Upper lobe of right lung (tissue), 1 donor: ENCODE measurements at regions not wholly inside any gene's neighbourhood (a gene's known extent, or its start where the extent isn't known, plus 50 kb on each side); places are given as distances from the start of the nearest gene placed in this dataset.
"Not testable (repeated sequence)": the region's sequence is repeated elsewhere in the genome, so short reads cannot be mapped to it uniquely, and the experiment has no call there.

ENCODE experiments used
- ATAC-seq: fragments of 200-7000 bp; cut with Tn5 transposase; one replicate; pipeline ENCODE4 v1.9.1; 2020; ENCODE audit warnings: mild to moderate bottlenecking, moderate library complexity
- DNase-seq: peaks from one replicate; pipeline ENCODE4 v3.0.0-alpha.2; 2020
- H3K27ac ChIP-seq: fragments of 200-600 bp; one replicate; pipeline ENCODE4 v1.8.0; 2022
- H3K27me3 ChIP-seq: fragments of 200-600 bp; one replicate; pipeline ENCODE4 v1.8.0; 2022; ENCODE audit warnings: mild to moderate bottlenecking
- H3K36me3 ChIP-seq: fragments of 200-600 bp; one replicate; pipeline ENCODE4 v1.8.0; 2022
- H3K4me1 ChIP-seq: fragments of 200-600 bp; one replicate; pipeline ENCODE4 v1.8.0; 2022
- H3K4me3 ChIP-seq: fragments of 200-600 bp; one replicate; pipeline ENCODE4 v1.8.0; 2022; ENCODE audit warnings: mild to moderate bottlenecking
- H3K9me3 ChIP-seq: fragments of 200-600 bp; one replicate; pipeline ENCODE4 v1.8.0; 2022
- CTCF ChIP-seq: fragments of 200-600 bp; IDR thresholded peaks from one replicate; pipeline ENCODE4 v1.8.0; 2022; ENCODE audit warnings: antibody characterized with exemption
- intact Hi-C: fragments of 100-400 bp; cut with DNase I; formaldehyde crosslinking; loops from one replicate; pipeline ENCODE4 v1.11.0; 2022
- donor health status: DM: no; HTN: yes; CAD: no; lungs with severe emphysema.

- DNase-seq, intact Hi-C loops: not testable (repeated sequence)
These were observed 824.7 kb downstream of the LRRTM4 start for GRCh38 chr2:76697439-76697838.

GRCh38 chr2:76692908-76693307 is 829.3 kb downstream of the LRRTM4 start:
- Histone ChIP-seq H3K27ac (no peak overlapping the region), H3K4me3 (no peak overlapping the region), H3K4me1 (no peaks in the 10 kb centered on the region), H3K27me3 (no peaks in the 10 kb centered on the region), H3K9me3 (no peaks in the 10 kb centered on the region), H3K36me3 (no peaks in the 10 kb centered on the region)
- intact Hi-C loops = no loop called here
- DNase-seq (no peak), ATAC-seq (no peak)
- TF ChIP-seq CTCF = no peak

More at GRCh38 chr2:76697439-76697838, 824.7 kb downstream of the LRRTM4 start:
- H3K9me3 ChIP-seq, H3K27ac ChIP-seq, H3K4me3 ChIP-seq, H3K27me3 ChIP-seq, H3K36me3 ChIP-seq, H3K4me1 ChIP-seq, ATAC-seq: not testable (repeated sequence)

- no peak for DNase-seq
- TF ChIP-seq CTCF = no peak
- no peaks in the 10 kb centered on the region for H3K27me3 ChIP-seq
- H3K36me3 ChIP-seq = no peaks in the 10 kb centered on the region
- no peaks in the 10 kb centered on the region for H3K9me3 ChIP-seq
- no peaks in the 10 kb centered on the region for H3K4me1 ChIP-seq
- intact Hi-C loops = no loop called here
- no peak overlapping the region for H3K4me3 ChIP-seq
- ATAC-seq = no peak
- no peak overlapping the region for H3K27ac ChIP-seq
These were observed 833.4 kb downstream of the LRRTM4 start for GRCh38 chr2:76688732-76689131.

- TF ChIP-seq CTCF = no peak
- ATAC-seq = no peak
- Histone ChIP-seq H3K27me3 (no peaks in the 10 kb centered on the region), H3K9me3 (no peaks in the 10 kb centered on the region), H3K36me3 (no peaks in the 10 kb centered on the region), H3K27ac (no peak overlapping the region), H3K4me1 (no peaks in the 10 kb centered on the region), H3K4me3 (no peak overlapping the region)
- no peak for DNase-seq
- intact Hi-C loops = no loop called here
These were observed 834.3 kb downstream of the LRRTM4 start for GRCh38 chr2:76687923-76688322.

- Histone ChIP-seq H3K4me1 (no peaks in the 10 kb centered on the region), H3K4me3 (no peak overlapping the region), H3K27me3 (no peaks in the 10 kb centered on the region), H3K36me3 (no peaks in the 10 kb centered on the region), H3K27ac (no peak overlapping the region), H3K9me3 (no peaks in the 10 kb centered on the region)
- intact Hi-C loops = no loop called here
- DNase-seq (no peak), ATAC-seq (no peak)
- no peak for TF ChIP-seq CTCF
These were observed 837.4 kb downstream of the LRRTM4 start for GRCh38 chr2:76684756-76685155.

GRCh38 chr2:76679025-76679396 is 843.2 kb downstream of the LRRTM4 start:
- Histone ChIP-seq H3K27me3 (no peaks in the 10 kb centered on the region), H3K4me1 (no peaks in the 10 kb centered on the region), H3K27ac (no peak overlapping the region), H3K9me3 (no peaks in the 10 kb centered on the region), H3K4me3 (no peak overlapping the region), H3K36me3 (no peaks in the 10 kb centered on the region)
- ATAC-seq (no peak), DNase-seq (no peak)
- no peak for TF ChIP-seq CTCF
- intact Hi-C loops = no loop called here
